ENCODE measurements at regions not wholly inside any gene's neighbourhood (a gene's known extent, or its start where the extent isn't known, plus 50 kb on each side); places are given as distances from the start of the nearest gene placed in this dataset.

- Histone ChIP-seq H3K27ac (ENCODE audit: extremely low read depth, low read depth, low read length) (no peak overlapping the region), H3K9me3 (ENCODE audit: control insufficient read depth, insufficient read depth, low read depth, low read length) (no peaks in the 10 kb centered on the region), H3K36me3 (ENCODE audit: control insufficient read depth in 2 of 2, insufficient read depth in 1 of 2, low read length in 2 of 2) (no peaks in the 10 kb centered on the region), H3K4me1 (ENCODE audit: control insufficient read depth, insufficient read depth, low read length) (no peaks in the 10 kb centered on the region), H3K4me3 (ENCODE audit: low read depth, low read length) (no peak overlapping the region)
- CTCF ChIA-PET, result interaction anchor here (0.7 to 1.5 kb wide), 2 partner anchors 64 to 68 kb away, joined by 3 read pairs; no protein-coding TSS in a partner anchor
- POLR2A ChIA-PET, result no interaction called here
- TF ChIP-seq ZBTB6 (tag by site-specific recombination; IDR thresholded peaks at IDR 0.05) (no peak), ZNF157 (tag by site-specific recombination; IDR thresholded peaks at IDR 0.05) (no peak), SP7 (tag by site-specific recombination; IDR thresholded peaks at IDR 0.05) (no peak), ZNF48 (tag by site-specific recombination; IDR thresholded peaks at IDR 0.05) (no peak), ZBTB7A (tag by site-specific recombination; IDR thresholded peaks at IDR 0.05; ENCODE audit: low read depth) (no peak), ZNF394 (tag by site-specific recombination; IDR thresholded peaks at IDR 0.05; ENCODE audit: borderline replicate concordance) (no peak), ZNF707 (tag by site-specific recombination; IDR thresholded peaks at IDR 0.05) (no peak), ZNF555 (tag by site-specific recombination; conservative IDR thresholded peaks at IDR 0.05) (no peak), ZNF701 (tag by site-specific recombination; IDR thresholded peaks at IDR 0.05) (no peak), ZNF26 (tag by site-specific recombination; IDR thresholded peaks at IDR 0.05) (no peak), ZBTB26 (tag by site-specific recombination; optimal IDR thresholded peaks at IDR 0.05) (no peak), SP3 (tag by site-specific recombination; IDR thresholded peaks at IDR 0.05) (no peak), ZNF354C (tag by site-specific recombination; IDR thresholded peaks at IDR 0.05; ENCODE audit: borderline replicate concordance, low read depth) (no peak), ZNF501 (tag by site-specific recombination; IDR thresholded peaks at IDR 0.05) (no peak), ZNF146 (tag by site-specific recombination; IDR thresholded peaks at IDR 0.05) (no peak), ZNF121 (tag by site-specific recombination; IDR thresholded peaks at IDR 0.05) (no peak), ZNF548 (tag by site-specific recombination; IDR thresholded peaks at IDR 0.05) (no peak)
- TF ChIP-seq, protein P1, sequence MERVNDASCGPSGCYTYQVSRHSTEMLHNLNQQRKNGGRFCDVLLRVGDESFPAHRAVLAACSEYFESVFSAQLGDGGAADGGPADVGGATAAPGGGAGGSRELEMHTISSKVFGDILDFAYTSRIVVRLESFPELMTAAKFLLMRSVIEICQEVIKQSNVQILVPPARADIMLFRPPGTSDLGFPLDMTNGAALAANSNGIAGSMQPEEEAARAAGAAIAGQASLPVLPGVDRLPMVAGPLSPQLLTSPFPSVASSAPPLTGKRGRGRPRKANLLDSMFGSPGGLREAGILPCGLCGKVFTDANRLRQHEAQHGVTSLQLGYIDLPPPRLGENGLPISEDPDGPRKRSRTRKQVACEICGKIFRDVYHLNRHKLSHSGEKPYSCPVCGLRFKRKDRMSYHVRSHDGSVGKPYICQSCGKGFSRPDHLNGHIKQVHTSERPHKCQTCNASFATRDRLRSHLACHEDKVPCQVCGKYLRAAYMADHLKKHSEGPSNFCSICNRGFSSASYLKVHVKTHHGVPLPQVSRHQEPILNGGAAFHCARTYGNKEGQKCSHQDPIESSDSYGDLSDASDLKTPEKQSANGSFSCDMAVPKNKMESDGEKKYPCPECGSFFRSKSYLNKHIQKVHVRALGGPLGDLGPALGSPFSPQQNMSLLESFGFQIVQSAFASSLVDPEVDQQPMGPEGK (tag by site-specific recombination; IDR thresholded peaks at IDR 0.05), result no peak
- TF ChIP-seq, protein P2, sequence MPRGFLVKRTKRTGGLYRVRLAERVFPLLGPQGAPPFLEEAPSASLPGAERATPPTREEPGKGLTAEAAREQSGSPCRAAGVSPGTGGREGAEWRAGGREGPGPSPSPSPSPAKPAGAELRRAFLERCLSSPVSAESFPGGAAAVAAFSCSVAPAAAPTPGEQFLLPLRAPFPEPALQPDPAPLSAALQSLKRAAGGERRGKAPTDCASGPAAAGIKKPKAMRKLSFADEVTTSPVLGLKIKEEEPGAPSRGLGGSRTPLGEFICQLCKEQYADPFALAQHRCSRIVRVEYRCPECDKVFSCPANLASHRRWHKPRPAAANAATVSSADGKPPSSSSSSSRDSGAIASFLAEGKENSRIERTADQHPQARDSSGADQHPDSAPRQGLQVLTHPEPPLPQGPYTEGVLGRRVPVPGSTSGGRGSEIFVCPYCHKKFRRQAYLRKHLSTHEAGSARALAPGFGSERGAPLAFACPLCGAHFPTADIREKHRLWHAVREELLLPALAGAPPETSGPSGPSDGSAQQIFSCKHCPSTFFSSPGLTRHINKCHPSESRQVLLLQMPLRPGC (tag by site-specific recombination; IDR thresholded peaks at IDR 0.05), result no peak
- TF ChIP-seq, protein P3, sequence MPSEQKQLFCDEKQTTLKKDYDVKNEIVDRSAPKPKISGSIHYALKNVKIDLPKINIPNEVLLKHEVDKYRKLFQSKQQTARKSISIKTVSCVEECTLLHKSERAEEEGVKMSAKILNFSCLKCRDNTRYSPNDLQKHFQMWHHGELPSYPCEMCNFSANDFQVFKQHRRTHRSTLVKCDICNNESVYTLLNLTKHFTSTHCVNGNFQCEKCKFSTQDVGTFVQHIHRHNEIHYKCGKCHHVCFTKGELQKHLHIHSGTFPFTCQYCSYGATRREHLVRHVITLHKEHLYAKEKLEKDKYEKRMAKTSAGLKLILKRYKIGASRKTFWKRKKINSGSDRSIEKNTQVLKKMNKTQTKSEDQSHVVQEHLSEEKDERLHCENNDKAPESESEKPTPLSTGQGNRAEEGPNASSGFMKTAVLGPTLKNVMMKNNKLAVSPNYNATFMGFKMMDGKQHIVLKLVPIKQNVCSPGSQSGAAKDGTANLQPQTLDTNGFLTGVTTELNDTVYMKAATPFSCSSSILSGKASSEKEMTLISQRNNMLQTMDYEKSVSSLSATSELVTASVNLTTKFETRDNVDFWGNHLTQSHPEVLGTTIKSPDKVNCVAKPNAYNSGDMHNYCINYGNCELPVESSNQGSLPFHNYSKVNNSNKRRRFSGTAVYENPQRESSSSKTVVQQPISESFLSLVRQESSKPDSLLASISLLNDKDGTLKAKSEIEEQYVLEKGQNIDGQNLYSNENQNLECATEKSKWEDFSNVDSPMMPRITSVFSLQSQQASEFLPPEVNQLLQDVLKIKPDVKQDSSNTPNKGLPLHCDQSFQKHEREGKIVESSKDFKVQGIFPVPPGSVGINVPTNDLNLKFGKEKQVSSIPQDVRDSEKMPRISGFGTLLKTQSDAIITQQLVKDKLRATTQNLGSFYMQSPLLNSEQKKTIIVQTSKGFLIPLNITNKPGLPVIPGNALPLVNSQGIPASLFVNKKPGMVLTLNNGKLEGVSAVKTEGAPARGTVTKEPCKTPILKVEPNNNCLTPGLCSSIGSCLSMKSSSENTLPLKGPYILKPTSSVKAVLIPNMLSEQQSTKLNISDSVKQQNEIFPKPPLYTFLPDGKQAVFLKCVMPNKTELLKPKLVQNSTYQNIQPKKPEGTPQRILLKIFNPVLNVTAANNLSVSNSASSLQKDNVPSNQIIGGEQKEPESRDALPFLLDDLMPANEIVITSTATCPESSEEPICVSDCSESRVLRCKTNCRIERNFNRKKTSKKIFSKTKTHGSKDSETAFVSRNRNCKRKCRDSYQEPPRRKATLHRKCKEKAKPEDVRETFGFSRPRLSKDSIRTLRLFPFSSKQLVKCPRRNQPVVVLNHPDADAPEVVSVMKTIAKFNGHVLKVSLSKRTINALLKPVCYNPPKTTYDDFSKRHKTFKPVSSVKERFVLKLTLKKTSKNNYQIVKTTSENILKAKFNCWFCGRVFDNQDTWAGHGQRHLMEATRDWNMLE (tag by site-specific recombination; conservative IDR thresholded peaks at IDR 0.05; ENCODE audit: low read depth), result no peak
These were observed 127.5 kb upstream of the SAMSN1 start for GRCh38 chr21:14673649-14674048.
